ENCODE measurements at regions not wholly inside any gene's neighbourhood (a gene's known extent, or its start where the extent isn't known, plus 50 kb on each side); places are given as distances from the start of the nearest gene placed in this dataset.

- DNase-seq (ENCODE audit: low read depth in 1 of 2, low spot score in 1 of 2), result no peak
- H3K27me3 ChIP-seq (ENCODE audit: insufficient read depth, poor library complexity, severe bottlenecking), result no peaks in the 10 kb centered on the region
Observed at GRCh38 chr6:166050559-166050958, 117.1 kb downstream of the TBXT start.

GRCh38 chr6:166046982-166047381 is 120.7 kb downstream of the TBXT start:
- no peak for TF ChIP-seq CTCF (IDR thresholded peaks at IDR 0.05; ENCODE audit: insufficient read depth, low read length)
- no peak for TF ChIP-seq REST (IDR thresholded peaks at IDR 0.05; ENCODE audit: insufficient replicate concordance, low read depth)
- Histone ChIP-seq H3K27ac (replicated peaks) (no peak overlapping the region), H3K4me3 (replicated peaks; ENCODE audit: insufficient read depth, low read length) (no peak overlapping the region), H3K27me3 (ENCODE audit: insufficient read depth, poor library complexity, severe bottlenecking) (no peaks in the 10 kb centered on the region)
- no peak for DNase-seq (ENCODE audit: low read depth in 1 of 2, low spot score in 1 of 2)

More at GRCh38 chr6:166050559-166050958, 117.1 kb downstream of the TBXT start:
- Histone ChIP-seq H3K4me3 (replicated peaks; ENCODE audit: insufficient read depth, low read length) (no peak overlapping the region), H3K27ac (replicated peaks) (no peak overlapping the region)
- TF ChIP-seq SPI1 (IDR thresholded peaks at IDR 0.05; ENCODE audit: borderline replicate concordance, low read depth) (no peak), GABPA (IDR thresholded peaks at IDR 0.05; ENCODE audit: low read depth) (no peak)

GRCh38 chr6:166046226-166046625 is 121.4 kb downstream of the TBXT start:
- Histone ChIP-seq H3K27me3 (ENCODE audit: insufficient read depth, poor library complexity, severe bottlenecking) (no peaks in the 10 kb centered on the region), H3K4me3 (replicated peaks; ENCODE audit: insufficient read depth, low read length) (no peak overlapping the region), H3K27ac (replicated peaks) (no peak overlapping the region)
- no peak for DNase-seq (ENCODE audit: low read depth in 1 of 2, low spot score in 1 of 2)
- TF ChIP-seq SPI1 (IDR thresholded peaks at IDR 0.05; ENCODE audit: borderline replicate concordance, low read depth) (no peak), POLR2AphosphoS5 (IDR thresholded peaks at IDR 0.05; ENCODE audit: low read depth) (no peak), REST (IDR thresholded peaks at IDR 0.05; ENCODE audit: insufficient replicate concordance, low read depth) (no peak), GABPA (IDR thresholded peaks at IDR 0.05; ENCODE audit: low read depth) (no peak), CTCF (IDR thresholded peaks at IDR 0.05; ENCODE audit: insufficient read depth, low read length) (no peak)

- Histone ChIP-seq H3K4me3 (replicated peaks; ENCODE audit: insufficient read depth, low read length) (no peak overlapping the region), H3K27ac (replicated peaks) (no peak overlapping the region), H3K27me3 (ENCODE audit: insufficient read depth, poor library complexity, severe bottlenecking) (no peaks in the 10 kb centered on the region)
- TF ChIP-seq GABPA (IDR thresholded peaks at IDR 0.05; ENCODE audit: low read depth) (no peak), REST (IDR thresholded peaks at IDR 0.05; ENCODE audit: insufficient replicate concordance, low read depth) (no peak), POLR2AphosphoS5 (IDR thresholded peaks at IDR 0.05; ENCODE audit: low read depth) (no peak), CTCF (IDR thresholded peaks at IDR 0.05; ENCODE audit: insufficient read depth, low read length) (no peak), SPI1 (IDR thresholded peaks at IDR 0.05; ENCODE audit: borderline replicate concordance, low read depth) (no peak)
- no peak for DNase-seq (ENCODE audit: low read depth in 1 of 2, low spot score in 1 of 2)
Observed at GRCh38 chr6:166045860-166046200, 121.8 kb downstream of the TBXT start.

Measured in HL-60 (cell line).